HTR-8/SVneo (cell line): ENCODE measurements at regions not wholly inside any gene's neighbourhood (a gene's known extent, or its start where the extent isn't known, plus 50 kb on each side); places are given as distances from the start of the nearest gene placed in this dataset.
"Not testable (repeated sequence)": the region's sequence is repeated elsewhere in the genome, so short reads cannot be mapped to it uniquely, and the experiment has no call there.

Experiments
- DNase-seq: peaks from one replicate; pipeline ENCODE4 v3.0.0; 2011; ENCODE audit warnings: low spot score, mixed read lengths; ENCODE audit not compliant: insufficient read length
- FAIRE-seq: peaks from 2 replicates; lab custom pipeline; 2011; peaks lifted over from hg19 to GRCh38; lab: Jason Lieb, UNC

DNA sequence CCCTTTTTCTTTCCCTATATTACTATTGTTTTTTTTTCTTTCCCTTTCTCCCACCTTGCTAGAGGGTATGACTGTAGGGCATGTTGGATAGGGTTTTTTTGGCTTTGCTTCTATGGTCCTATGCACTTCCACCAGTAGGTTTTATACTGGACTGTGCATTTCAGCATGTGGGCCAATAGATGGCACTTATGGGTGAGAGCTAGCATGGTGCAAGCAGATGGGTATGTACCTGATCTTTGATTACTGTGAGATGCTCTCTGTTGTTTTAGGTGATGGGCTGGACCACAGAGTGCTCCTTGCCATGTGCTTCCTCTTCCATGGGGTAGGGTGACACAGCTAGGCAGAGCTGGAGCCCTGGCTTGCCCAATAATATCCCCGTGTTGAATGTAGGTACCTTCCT lies 128.5 kb upstream of the CHD6 start:
- FAIRE-seq, result peak; percentile 90
- no peak for DNase-seq

DNA sequence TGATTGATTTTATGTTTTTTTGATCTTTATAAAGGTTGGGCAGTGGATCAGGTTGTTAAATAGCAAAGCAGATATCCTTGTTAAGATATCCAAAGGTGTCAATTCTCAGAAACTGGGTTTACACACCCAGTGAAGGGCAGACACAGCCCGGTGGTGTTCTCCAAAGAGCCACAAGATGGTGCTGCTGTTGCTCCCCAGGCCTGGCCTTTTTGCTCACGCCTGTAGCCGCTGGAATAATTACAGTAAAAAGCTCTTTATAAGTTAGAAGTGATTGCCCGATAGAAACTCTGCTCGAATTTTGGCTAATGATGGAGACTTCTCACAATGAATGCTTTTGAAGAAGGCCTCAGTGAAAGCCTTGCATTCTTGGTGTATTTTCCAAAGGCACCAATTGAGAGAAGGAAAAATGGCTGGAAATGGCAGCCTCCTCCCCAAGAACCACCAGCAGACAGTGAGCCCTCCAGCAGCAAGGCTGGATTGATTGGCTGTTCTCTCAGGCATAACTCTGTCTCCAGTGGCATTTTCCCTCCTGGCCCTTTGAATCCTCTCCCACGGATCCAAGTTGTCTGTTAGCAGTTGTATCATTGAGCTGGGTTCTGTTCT lies 120.5 kb upstream of the CHD6 start:
- FAIRE-seq, result peak; percentile 82
- peak; percentile 74 for DNase-seq

DNA sequence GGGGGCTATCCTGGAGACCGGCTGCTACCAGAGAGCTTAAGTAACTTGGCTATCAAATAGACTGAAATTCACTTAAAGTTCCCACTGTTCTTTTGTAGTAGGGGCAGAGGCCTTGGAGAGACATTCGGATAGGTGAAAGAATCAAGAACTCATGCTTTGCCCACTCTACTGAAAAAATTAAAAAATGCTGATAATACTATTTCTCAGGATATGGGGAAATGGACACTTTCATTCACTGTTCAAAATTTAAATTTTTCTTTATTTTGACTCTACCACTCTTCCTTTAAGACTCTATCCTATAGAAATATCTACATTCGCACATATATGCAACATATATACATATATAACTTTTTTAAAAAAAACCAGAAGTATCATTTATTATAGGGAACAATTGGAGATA lies 117.8 kb upstream of the CHD6 start:
- FAIRE-seq, result no peak
- no peak for DNase-seq

DNA sequence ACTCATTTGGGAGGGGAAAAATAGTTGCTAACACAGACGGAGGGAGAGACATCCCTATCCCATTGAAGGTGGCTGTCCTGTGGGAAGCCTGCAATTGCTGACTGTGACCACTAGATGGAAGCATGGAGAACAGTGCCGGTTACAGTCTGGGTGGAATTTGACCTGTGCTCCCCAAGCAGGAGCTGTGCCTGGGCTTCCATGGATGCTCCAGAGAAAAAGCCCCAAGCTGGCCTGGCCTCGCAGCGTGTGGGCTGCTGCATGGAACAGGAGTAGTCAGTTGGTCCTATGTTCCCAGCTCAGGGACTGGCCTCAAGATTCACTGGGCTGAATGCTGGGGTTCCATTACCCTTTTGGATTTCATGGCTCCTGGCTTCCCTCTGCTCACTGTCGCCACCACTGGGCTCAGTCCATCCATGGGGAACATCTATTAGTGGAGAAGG lies 116.3 kb upstream of the CHD6 start:
- DNase-seq (peak; percentile 79), FAIRE-seq (peak; percentile 69)

DNA sequence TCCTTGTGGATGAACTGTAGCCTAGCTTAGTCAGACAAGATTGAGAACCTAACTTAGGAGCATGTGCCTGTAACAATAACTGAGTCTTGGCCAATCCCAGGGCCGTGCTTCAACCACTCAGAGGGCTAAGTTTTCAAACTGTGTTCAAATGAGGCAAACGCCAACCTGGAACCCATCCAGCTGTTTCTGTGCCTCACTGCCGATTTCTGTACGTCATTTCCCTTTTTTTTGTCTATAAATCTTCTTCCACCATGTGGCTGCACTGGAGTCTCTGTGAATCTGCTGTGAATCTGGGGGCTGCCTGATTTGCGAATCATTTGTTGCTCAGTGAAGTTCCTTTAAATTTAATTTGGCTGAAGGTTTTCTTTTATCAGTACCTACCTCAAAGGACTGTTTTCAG lies 115.0 kb upstream of the CHD6 start:
- no peak for DNase-seq
- FAIRE-seq, result peak; percentile 4

DNA sequence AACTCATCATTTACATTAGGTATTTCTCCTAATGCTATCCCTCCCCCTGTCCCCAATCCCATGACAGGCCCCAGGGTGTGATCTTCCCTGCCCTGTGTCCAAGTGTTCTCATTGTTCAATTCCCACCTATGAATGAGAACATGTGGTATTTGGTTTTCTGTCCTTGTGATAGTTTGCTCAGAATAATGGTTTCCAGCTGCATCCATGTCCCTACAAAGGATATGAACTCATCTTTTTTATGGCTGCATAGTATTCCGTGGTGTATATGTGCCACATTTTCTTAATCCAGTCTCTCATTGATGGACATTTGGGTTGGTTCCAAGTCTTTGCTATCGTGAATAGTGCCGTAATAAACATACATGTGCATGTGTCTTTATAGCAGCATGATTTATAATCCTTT lies 113.0 kb upstream of the CHD6 start:
- DNase-seq, FAIRE-seq: not testable (repeated sequence)

DNA sequence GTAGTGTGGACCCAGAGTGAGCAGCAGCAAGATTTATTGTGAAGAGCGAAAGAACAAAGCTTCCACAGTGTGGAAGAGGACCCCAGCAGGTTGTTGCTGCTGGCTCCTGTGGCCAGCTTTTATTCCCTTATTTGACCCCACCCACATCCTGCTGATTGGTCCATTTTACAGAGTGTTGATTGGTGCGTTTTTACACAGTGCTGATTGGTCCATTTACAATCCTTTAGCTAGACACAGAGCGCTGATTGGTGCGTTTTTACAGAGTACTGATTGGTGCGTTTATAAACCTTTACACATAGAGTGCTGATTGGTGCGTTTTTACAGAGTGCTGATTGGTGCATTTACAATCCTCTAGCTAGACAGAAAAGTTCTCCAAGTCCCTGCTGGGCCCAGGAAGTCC lies 109.5 kb upstream of the CHD6 start:
- not testable (repeated sequence) for FAIRE-seq, DNase-seq

DNA sequence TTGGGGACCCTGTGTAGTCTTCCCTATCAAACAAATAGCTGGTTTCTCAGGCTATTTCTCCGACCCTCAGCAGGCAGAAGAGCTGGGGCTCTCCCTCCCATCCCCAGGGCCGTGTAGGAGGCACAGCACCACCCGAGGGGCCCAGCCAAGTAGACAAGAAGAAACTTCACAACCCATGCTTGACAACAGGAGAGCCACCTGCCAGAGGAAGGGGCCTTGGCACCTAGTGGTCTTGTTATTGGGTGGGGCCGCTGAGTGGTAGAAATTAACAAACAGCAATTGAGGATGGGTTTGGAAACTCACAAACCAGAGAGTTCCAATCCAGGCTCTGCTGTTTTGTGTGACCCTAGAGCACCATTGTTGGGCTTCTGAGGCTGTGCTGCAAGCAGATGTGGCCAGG lies 108.5 kb upstream of the CHD6 start:
- no peak for DNase-seq
- FAIRE-seq, result no peak

DNA sequence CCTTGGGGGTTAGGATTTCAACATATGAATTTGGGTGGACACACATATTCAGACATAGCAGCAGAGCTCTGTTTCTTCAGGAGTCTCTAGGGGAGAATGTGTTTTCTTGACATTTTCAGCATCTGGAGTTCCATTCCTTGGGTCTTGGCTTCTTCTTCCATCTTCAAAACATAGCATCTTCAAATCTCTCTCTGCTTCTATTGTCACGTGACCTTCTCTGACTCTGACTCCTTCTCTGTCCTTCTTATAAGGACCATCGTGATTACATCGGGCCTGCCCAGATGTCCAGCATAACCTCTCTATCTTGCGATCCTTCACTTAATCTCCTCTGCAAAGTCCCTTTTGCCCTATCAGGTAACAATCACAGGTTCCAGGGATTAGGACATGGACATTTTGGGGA lies 101.0 kb upstream of the CHD6 start:
- FAIRE-seq, result no peak
- no peak for DNase-seq

DNA sequence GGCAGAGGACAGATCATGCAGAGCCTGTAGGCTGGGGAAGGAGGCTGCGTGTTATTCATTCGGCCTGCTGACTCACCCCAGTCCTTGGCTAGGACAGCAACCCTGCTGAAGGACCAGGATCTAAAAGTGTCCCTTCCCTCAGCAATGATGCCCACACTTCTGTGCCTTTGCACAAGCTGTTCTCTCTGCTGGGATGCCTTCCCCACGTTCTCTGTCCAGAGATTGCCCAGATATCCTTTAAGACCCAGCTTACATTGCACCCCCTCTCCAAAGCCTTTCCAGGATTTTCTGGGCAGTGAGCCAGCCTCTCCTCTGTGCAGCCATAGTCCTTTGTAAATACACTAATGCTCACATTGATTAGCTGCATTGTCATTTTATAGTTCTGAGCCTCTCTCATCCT lies 99.3 kb upstream of the CHD6 start:
- no peak for FAIRE-seq
- DNase-seq, result no peak

DNA sequence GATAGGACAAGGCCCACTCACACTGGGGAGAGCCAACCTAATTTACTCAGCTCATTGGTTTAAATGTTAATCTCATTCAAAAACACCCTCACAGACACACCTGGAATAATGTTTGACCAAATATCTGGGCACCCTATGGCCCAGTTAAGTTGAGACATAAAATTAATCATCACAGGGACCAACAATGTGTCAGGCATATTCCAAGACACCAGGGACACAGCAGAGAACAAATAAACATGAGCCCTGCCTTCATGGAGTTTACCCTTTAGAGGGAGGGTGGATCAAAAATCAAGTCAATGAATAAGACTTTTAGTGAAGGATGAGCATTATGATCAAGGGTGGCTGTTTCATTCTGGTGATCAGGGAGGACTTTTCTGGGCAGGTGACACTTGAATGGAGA lies 98.7 kb upstream of the CHD6 start:
- no peak for FAIRE-seq
- no peak for DNase-seq

DNA sequence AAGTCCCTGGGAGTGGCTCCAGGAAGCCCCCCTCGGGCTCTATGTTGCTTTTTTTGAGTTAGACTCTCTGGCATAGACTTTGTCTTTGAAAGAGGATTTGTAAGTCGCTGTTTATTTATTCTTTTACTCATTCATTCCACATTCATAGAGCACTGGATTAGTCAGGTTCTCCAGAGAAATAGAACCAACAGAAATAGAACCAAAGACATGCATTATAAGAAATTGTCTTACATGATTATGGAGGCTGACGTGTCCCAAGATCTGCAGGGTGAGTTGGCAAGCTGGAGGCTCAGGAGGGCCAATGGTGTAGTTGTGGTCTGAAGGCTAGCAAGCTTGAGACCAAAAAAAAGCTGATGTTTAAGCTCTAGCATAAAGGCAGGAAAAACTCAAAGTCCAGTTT lies 98.3 kb upstream of the CHD6 start:
- no peak for DNase-seq
- no peak for FAIRE-seq

DNA sequence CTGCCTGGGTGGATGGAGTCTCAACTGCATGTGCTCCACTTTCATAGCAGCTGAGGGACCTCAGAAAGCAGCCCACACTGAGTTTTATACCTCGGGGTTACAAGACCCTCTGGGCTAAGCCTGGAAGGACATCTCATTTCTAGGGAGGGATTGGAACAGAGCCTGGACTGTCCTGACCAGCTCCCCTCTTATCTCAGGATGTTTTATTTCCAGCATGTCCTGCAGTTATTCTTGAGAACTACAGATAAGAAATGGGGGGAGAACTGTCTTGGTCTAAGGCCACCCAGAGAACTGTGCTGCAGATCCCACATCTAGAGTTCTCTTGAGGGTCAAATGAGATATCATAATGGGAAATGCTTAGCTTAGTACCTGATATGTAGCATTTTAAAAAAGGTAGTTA lies 97.3 kb upstream of the CHD6 start:
- DNase-seq (no peak), FAIRE-seq (peak; percentile 66)

DNA sequence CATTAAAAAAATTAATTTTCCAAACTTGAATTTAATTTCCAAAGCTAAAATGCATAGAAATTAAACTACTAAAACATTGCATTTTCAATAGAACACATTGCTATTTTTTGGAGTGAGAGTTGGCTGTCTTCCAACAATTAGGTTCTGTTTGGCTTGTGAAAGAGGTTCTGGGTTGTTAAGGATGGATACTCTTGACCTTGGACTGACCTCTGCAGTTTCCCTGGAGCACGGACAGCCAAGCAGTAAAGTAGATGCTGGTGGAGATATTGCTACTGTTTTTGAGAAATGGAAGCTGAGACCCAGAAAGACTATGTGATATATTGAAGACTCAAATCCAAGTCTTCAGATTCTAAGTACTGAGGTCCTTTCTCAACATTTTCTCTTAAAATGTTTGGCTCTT lies 95.9 kb upstream of the CHD6 start:
- no peak for DNase-seq
- no peak for FAIRE-seq

DNA sequence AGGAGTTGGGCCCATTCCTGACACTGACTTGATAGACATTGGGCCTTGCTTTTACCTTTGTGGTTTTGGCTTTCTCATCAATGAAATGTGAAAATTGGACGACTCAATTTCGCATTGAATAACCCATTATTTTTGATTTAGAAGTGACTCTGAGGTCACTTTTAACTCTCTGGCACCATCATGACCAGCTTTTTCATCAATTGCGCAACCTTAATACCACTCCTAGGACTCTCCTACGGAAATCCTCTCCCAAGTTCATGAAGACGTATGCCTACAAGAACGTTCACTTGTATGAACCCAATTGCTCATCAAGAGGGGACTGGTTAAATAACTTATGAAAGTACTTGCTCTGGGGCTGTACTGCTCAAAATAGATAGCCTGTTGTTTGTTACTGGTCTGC lies 86.7 kb upstream of the CHD6 start:
- FAIRE-seq (no peak), DNase-seq (no peak)

DNA sequence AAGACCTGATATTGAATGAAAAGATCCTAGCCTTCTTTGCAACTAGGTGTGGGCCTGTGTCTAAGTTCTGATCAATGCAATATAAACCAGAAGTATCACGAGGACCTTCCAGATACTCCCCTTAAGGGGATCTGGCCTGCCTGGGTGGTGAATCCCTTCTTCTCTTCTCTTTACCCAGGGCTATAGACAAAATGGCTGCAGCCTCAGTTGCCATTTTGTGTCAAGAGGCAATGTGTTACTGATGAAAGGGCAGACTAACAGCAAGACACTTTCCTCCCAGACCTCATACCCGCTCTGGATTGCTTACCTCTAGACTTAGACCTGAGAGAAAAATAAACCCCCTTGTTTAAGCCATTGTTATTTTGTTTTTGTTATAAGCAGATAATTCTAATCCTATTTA lies 84.5 kb upstream of the CHD6 start:
- FAIRE-seq, result no peak
- no peak for DNase-seq

DNA sequence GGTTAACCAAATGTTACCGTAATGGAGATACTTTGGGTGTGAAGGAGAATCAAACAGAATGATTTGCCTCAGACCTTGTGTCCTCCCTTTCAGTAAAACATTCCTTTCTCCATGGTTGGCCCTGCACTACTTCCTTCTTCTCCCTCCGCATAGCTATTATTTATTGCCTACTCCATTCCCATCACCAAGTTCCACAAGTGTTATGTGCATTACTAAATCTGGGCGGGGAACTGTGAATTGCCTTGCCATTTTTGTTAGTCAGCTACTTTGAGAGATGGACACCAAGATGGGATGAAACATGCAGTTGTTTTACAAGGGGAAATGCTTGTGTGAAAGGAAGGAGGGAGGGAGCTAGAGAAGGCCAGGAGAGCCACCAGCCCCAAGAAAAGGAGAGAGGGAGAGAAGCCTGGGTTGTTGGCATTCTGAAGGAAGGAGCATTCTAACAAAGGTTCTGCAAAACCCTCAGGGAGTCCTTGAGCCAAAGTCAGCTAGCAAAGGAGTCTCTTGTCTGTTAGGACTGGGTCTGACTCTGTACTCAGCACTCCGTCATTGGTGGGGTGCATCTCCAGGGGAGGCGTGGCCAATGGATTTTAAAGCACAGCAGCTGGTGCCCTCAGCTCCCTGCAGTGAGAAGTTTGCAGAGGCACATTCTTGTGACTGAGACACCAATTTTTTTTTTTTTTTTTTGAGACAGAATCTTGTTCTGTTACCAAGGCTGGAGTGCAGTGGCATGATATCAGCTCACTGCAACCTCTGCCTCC lies 83.6 kb upstream of the CHD6 start:
- FAIRE-seq (no peak), DNase-seq (no peak)

DNA sequence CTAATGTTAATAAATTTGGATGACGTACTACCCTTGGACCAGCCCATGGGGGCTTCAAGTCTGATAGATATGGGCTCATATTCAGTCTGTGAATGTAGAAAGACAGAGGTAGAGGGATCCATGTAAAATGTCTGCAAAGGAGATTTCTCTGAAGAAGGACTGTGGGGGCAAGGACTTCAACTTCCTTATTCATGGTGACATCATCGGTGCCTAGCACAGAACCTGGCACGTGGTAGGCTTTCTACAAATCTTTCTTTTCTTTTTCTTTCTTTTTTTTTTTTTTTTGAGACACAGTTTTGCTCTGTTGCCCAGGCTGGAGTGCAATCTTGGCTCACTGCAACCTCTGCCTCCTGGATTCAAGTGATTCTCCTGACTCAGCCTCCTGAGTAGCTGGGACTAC lies 81.5 kb upstream of the CHD6 start:
- not testable (repeated sequence) for DNase-seq, FAIRE-seq

DNA sequence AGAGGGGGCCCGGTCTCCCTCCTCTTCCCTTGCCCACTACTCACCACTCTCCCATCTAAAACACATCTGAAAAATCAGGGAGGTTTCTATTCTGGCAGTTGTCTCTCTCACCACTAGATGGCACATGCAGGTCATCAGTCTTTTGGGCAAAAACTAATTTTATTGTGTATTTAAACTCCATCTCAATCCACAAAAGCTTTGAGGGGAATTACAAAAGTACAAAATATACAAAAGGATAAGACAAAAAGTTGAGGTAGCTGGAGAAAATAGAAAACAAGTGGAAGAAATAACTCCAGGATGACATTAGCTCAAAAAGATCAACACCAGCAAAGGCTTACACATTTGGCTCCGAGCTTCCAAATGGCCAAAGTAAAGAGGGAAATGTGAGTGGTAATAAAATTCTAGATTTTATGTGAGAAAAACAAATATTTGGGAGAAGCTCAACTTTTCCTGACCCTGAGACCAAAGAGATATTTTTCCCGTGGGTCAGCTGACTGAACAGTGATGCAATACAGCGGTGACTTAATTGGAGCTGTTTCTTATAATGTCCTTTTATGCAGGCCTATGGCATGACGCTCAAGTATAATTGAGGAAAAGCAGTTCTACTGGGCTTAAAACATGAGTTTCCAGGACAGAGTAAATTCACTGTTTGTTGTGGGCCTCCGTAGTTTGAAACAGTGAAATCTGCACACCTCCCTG lies 79.8 kb upstream of the CHD6 start:
- FAIRE-seq (no peak), DNase-seq (peak; percentile 69)

DNA sequence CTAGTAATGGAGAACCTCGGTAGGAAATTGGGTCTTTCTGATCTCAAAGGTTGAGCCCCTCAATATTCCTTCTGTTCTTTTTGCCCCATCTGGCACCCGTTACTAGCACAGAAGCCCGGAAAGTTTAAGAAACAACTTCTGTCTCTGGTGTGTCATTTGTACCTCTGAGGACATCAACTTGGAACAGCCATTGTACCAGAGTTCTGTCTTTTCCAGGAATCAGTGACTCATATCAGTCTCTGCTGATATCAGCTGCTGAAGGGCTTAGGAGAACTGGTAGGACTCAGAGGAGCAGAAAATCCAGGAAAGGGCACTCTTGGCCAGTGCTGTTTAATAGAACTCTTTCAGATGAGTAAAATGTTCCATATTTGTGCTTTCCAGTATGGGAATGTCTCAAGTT lies 78.3 kb upstream of the CHD6 start:
- FAIRE-seq (no peak), DNase-seq (no peak)

DNA sequence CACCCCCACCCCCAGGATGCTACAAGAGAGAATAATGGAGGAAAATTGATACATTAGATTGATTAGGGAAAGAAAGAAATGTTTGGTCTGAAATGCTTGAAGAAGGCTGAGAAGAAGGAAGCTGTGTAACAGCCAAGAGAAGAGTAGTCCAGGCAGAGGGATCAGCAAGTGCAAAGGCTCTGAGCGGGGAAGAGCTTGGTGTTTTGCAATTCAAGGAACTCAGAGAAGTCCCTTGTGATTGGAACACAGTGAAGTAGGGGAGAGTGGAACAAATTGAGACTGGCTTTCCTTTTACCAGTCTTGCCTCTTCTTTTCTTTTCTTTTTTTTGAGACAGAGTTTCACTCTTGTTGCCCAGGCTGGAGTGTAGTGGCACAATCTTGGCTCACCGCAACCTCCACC lies 76.6 kb upstream of the CHD6 start:
- FAIRE-seq (no peak), DNase-seq (no peak)
